GM12864 (cell line): ENCODE measurements at regions not wholly inside any gene's neighbourhood (a gene's known extent, or its start where the extent isn't known, plus 50 kb on each side); places are given as distances from the start of the nearest gene placed in this dataset.

Source experiments
- DNase-seq: peaks from one replicate; pipeline ENCODE4 v3.0.0-alpha.2; 2011; ENCODE audit warnings: low read depth
- H3K4me3 ChIP-seq: 2 replicates; pipeline ENCODE4 v1.5.1; 2011; ENCODE audit warnings: mild to moderate bottlenecking, low read depth, low read length, control low read depth
- CTCF ChIP-seq: IDR thresholded peaks from 2 replicates; pipeline ENCODE4 v1.5.1; 2011; ENCODE audit warnings: low read depth, mild to moderate bottlenecking, moderate library complexity, low read length, control low read depth, inconsistent platforms; ENCODE audit errors: missing control alignments

- DNase-seq: no peak
- no peak overlapping the region for H3K4me3 ChIP-seq
- no peak for TF ChIP-seq CTCF
These were observed 806.4 kb downstream of the USP25 start for GRCh38 chr21:16536140-16536539.

GRCh38 chr21:16536643-16537434 lies 807.1 kb downstream of the USP25 start:
- no peak overlapping the region for H3K4me3 ChIP-seq
- DNase-seq: no peak
- no peak for TF ChIP-seq CTCF

GRCh38 chr21:16537501-16537900 lies 807.7 kb downstream of the USP25 start:
- no peak overlapping the region for H3K4me3 ChIP-seq

GRCh38 chr21:16538405-16538804 lies 808.6 kb downstream of the USP25 start:
- no peak for TF ChIP-seq CTCF
- H3K4me3 ChIP-seq: no peak overlapping the region
- no peak for DNase-seq

More at GRCh38 chr21:16537501-16537900, 807.7 kb downstream of the USP25 start:
- DNase-seq: no peak
- no peak for TF ChIP-seq CTCF

- DNase-seq: no peak
- TF ChIP-seq CTCF: no peak
- H3K4me3 ChIP-seq: no peak overlapping the region
These were observed 809.2 kb downstream of the USP25 start for GRCh38 chr21:16538936-16539440.

GRCh38 chr21:16540966-16541727 lies 811.4 kb downstream of the USP25 start:
- no peak for TF ChIP-seq CTCF
- DNase-seq: no peak
- H3K4me3 ChIP-seq: no peak overlapping the region
